ENCODE measurements at regions not wholly inside any gene's neighbourhood (a gene's known extent, or its start where the extent isn't known, plus 50 kb on each side); places are given as distances from the start of the nearest gene placed in this dataset.

GRCh38 chr2:181778621-181779201 is 98.4 kb upstream of the NEUROD1 start:
- Mint-ChIP-seq H3K27ac (no peak overlapping the region), H3K9me3 (no peaks in the 10 kb centered on the region), H3K36me3 (ENCODE audit: low read depth) (no peaks in the 10 kb centered on the region), H3K4me1 (ENCODE audit: low read depth) (no peaks in the 10 kb centered on the region), H3K4me3 (no peak overlapping the region), H3K27me3 (peaks cover 3% of the 10 kb centered on the region)
- ChIA-PET POLR2A (no interaction called here), CTCF (interaction anchor here (1.2 to 1.4 kb wide), 2 partner anchors 15 to 20 kb away, joined by 3 read pairs; no protein-coding TSS in a partner anchor)
- no peak for ATAC-seq
- intact Hi-C loops (cut with micrococcal nuclease), result no loop called here
- no peak for DNase-seq
- no peak for TF ChIP-seq CTCF (IDR thresholded peaks at IDR 0.05)

GRCh38 chr2:181779288-181780021 is 99.1 kb upstream of the NEUROD1 start:
- Mint-ChIP-seq H3K36me3 (ENCODE audit: low read depth) (no peaks in the 10 kb centered on the region), H3K27me3 (peaks cover 4% of the 10 kb centered on the region), H3K4me3 (no peak overlapping the region), H3K4me1 (ENCODE audit: low read depth) (no peaks in the 10 kb centered on the region), H3K9me3 (no peaks in the 10 kb centered on the region), H3K27ac (no peak overlapping the region)
- intact Hi-C loops (cut with micrococcal nuclease), result no loop called here
- no peak for TF ChIP-seq CTCF (IDR thresholded peaks at IDR 0.05)
- no peak for DNase-seq
- POLR2A ChIA-PET, result no interaction called here
- no peak for ATAC-seq
- CTCF ChIA-PET, result interaction anchor here (0.8 to 1.7 kb wide), 4 partner anchors 8 to 49 kb away, joined by 3 to 5 read pairs (median 3); no protein-coding TSS in a partner anchor

- ATAC-seq, result no peak
- intact Hi-C loops (cut with micrococcal nuclease), result no loop called here
- TF ChIP-seq CTCF (IDR thresholded peaks at IDR 0.05), result no peak
- peaks cover 4% of the 10 kb centered on the region for H3K27me3 Mint-ChIP-seq
- no peaks in the 10 kb centered on the region for H3K4me1 Mint-ChIP-seq (ENCODE audit: low read depth)
- H3K9me3 Mint-ChIP-seq, result no peaks in the 10 kb centered on the region
- no peak overlapping the region for H3K27ac Mint-ChIP-seq
- CTCF ChIA-PET, result interaction anchor here (0.8 to 1.7 kb wide), 3 partner anchors 9 to 65 kb away, joined by 3 to 5 read pairs (median 3); no protein-coding TSS in a partner anchor
- POLR2A ChIA-PET, result no interaction called here
- no peaks in the 10 kb centered on the region for H3K36me3 Mint-ChIP-seq (ENCODE audit: low read depth)
- no peak overlapping the region for H3K4me3 Mint-ChIP-seq
- DNase-seq, result no peak
Measured at GRCh38 chr2:181780047-181780651, 99.8 kb upstream of the NEUROD1 start.

GRCh38 chr2:181780657-181781056 is 100.3 kb upstream of the NEUROD1 start:
- intact Hi-C loops (cut with micrococcal nuclease), result no loop called here
- DNase-seq (no peak), ATAC-seq (no peak)
- no peak for TF ChIP-seq CTCF (IDR thresholded peaks at IDR 0.05)
- no peak overlapping the region for H3K27ac Mint-ChIP-seq
- ChIA-PET CTCF (interaction anchor here (1.0 to 1.7 kb wide), 2 partner anchors 9 to 65 kb away, joined by 3 to 5 read pairs; no protein-coding TSS in a partner anchor), POLR2A (no interaction called here)
- no peaks in the 10 kb centered on the region for H3K9me3 Mint-ChIP-seq
- no peak overlapping the region for H3K4me3 Mint-ChIP-seq
- H3K36me3 Mint-ChIP-seq (ENCODE audit: low read depth), result no peaks in the 10 kb centered on the region
- H3K4me1 Mint-ChIP-seq (ENCODE audit: low read depth), result no peaks in the 10 kb centered on the region
- H3K27me3 Mint-ChIP-seq, result peaks cover 4% of the 10 kb centered on the region

Data from activated CD8-positive, alpha-beta T cell treated with anti-CD3 and anti-CD28 coated beads for 36 hours (primary cell).